CD4-positive, alpha-beta T cell (primary cell): ENCODE measurements at regions not wholly inside any gene's neighbourhood (a gene's known extent, or its start where the extent isn't known, plus 50 kb on each side); places are given as distances from the start of the nearest gene placed in this dataset.

Experiments
- ATAC-seq: fragments of 200-7000 bp; cut with Tn5 transposase; one replicate; pipeline ENCODE4 v1.10.0; 2022; ENCODE audit warnings: mild to moderate bottlenecking; ENCODE audit not compliant: poor library complexity
- CTCF ChIA-PET: fragments of 350-600 bp; sonication (Branson Sonifier 250); formaldehyde crosslinking; loops from one replicate; lab custom pipeline; 2021; ENCODE audit warnings: antibody characterized with exemption, inconsistent platforms; lab: Charles Lee
- POLR2A ChIA-PET: fragments of 350-600 bp; sonication (Branson Sonifier 250); formaldehyde crosslinking; loops from one replicate; lab custom pipeline; 2021; ENCODE audit warnings: antibody characterized with exemption, inconsistent platforms; lab: Charles Lee
- DNase-seq, 14 experiments: peaks; one replicate each; pipeline ENCODE4 v3.0.0-alpha.2; 2013 to 2020; ENCODE audit warnings: mixed read lengths in 2 of 14
- H3K27ac ChIP-seq, 2 donors: one replicate each; pipeline versions ENCODE4 v1.5.1 to v1.7.0; 2013; ENCODE audit warnings: low read length in 2 of 2, low read depth in 1 of 2, mild to moderate bottlenecking in 1 of 2
- H3K27me3 ChIP-seq, 2 experiments: 1 replicate in 1 of 2; 2 replicates in 1 of 2; pipeline versions ENCODE4 v1.6.1 to v1.7.0; 2013; ENCODE audit warnings: low read length in 2 of 2, control low read depth in 1 of 2, mild to moderate bottlenecking in 1 of 2, moderate library complexity in 1 of 2; ENCODE audit not compliant: insufficient read depth in 2 of 2, control insufficient read depth in 1 of 2
- H3K36me3 ChIP-seq: one replicate; pipeline ENCODE4 v1.6.1; 2013; ENCODE audit warnings: low read length, control low read depth; ENCODE audit not compliant: insufficient read depth
- H3K4me1 ChIP-seq: one replicate; pipeline ENCODE4 v1.6.1; 2013; ENCODE audit warnings: low read length, control low read depth; ENCODE audit not compliant: insufficient read depth
- H3K4me3 ChIP-seq: one replicate; pipeline ENCODE4 v1.5.1; 2013; ENCODE audit warnings: mild to moderate bottlenecking, low read length, moderate library complexity
- H3K9me3 ChIP-seq, 2 experiments: 1 replicate in 1 of 2; 2 replicates in 1 of 2; pipeline versions ENCODE4 v1.6.1 to v1.7.0; 2013; ENCODE audit warnings: low read length in 2 of 2, mild to moderate bottlenecking in 2 of 2, control low read depth in 1 of 2, moderate library complexity in 1 of 2; ENCODE audit not compliant: control insufficient read depth in 1 of 2, insufficient read depth in 1 of 2
- H3K27ac Mint-ChIP-seq: one replicate; pipeline ENCODE4 v1.8.0; 2020; ENCODE audit warnings: mixed read lengths
- H3K27me3 Mint-ChIP-seq: one replicate; pipeline ENCODE4 v1.8.0; 2021; ENCODE audit warnings: mixed read lengths
- H3K36me3 Mint-ChIP-seq: one replicate; pipeline ENCODE4 v1.8.0; 2021; ENCODE audit warnings: low read depth, mixed read lengths
- H3K4me1 Mint-ChIP-seq: one replicate; pipeline ENCODE4 v1.8.0; 2021; ENCODE audit warnings: low read depth, mixed read lengths
- H3K4me3 Mint-ChIP-seq: one replicate; pipeline ENCODE4 v1.8.0; 2020; ENCODE audit warnings: mild to moderate bottlenecking, mixed read lengths
- H3K9me3 Mint-ChIP-seq: one replicate; pipeline ENCODE4 v1.8.0; 2020; ENCODE audit warnings: mixed read lengths
- intact Hi-C, 2 experiments: fragments of 100-400 bp; cut with DNase I in 1 of 2; cut with micrococcal nuclease in 1 of 2; formaldehyde crosslinking; loops; one replicate each; pipeline versions ENCODE4 v1.15.1 to v1.9.0; 2023 to 2025; cut with DNase I, micrococcal nuclease
- TF ChIP-seq, protein P1 (sequence below): fragments of 200-600 bp; IDR thresholded peaks from one replicate; pipeline ENCODE4 v1.8.0; 2022; ENCODE audit warnings: antibody characterized with exemption, mild to moderate bottlenecking

DNA sequence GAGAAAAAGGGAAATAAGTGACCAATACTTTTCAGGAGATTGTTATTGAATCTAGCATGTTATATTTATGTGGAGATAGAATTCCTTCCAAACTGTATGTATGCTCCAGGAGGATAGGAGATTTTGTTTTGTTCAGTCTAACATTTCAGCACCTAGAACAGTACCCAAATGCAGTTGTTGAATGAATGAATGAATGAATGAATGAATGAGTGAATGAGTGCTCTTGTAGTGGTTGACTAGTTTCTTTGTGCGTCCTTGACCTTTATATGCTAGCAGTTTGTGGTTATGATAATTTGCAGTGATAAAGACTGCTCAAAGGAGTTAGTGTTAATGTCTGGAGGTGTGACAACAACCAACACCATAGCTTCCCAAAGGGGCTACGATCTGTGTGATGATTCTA, 663.5 kb upstream of the GOT2 start:
- intact Hi-C loops: no loop called here
- no peak overlapping the region for H3K4me3 ChIP-seq
- peaks cover 0 to 10% of the 10 kb centered on the region in 2 experiments for H3K9me3 ChIP-seq
- Mint-ChIP-seq H3K4me3 (no peak overlapping the region), H3K4me1 (no peaks in the 10 kb centered on the region), H3K9me3 (no peaks in the 10 kb centered on the region), H3K36me3 (no peaks in the 10 kb centered on the region), H3K27ac (no peak overlapping the region), H3K27me3 (no peaks in the 10 kb centered on the region)
- no peaks in the 10 kb centered on the region for H3K36me3 ChIP-seq
- H3K27me3 ChIP-seq: no peaks in the 10 kb centered on the region
- ChIA-PET POLR2A (no interaction called here), CTCF (no interaction called here)
- DNase-seq (no peak), ATAC-seq (no peak)
- TF ChIP-seq, protein P1, sequence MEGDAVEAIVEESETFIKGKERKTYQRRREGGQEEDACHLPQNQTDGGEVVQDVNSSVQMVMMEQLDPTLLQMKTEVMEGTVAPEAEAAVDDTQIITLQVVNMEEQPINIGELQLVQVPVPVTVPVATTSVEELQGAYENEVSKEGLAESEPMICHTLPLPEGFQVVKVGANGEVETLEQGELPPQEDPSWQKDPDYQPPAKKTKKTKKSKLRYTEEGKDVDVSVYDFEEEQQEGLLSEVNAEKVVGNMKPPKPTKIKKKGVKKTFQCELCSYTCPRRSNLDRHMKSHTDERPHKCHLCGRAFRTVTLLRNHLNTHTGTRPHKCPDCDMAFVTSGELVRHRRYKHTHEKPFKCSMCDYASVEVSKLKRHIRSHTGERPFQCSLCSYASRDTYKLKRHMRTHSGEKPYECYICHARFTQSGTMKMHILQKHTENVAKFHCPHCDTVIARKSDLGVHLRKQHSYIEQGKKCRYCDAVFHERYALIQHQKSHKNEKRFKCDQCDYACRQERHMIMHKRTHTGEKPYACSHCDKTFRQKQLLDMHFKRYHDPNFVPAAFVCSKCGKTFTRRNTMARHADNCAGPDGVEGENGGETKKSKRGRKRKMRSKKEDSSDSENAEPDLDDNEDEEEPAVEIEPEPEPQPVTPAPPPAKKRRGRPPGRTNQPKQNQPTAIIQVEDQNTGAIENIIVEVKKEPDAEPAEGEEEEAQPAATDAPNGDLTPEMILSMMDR: no peak
- no peaks in the 10 kb centered on the region for H3K4me1 ChIP-seq
- no peak overlapping the region for H3K27ac ChIP-seq

DNA sequence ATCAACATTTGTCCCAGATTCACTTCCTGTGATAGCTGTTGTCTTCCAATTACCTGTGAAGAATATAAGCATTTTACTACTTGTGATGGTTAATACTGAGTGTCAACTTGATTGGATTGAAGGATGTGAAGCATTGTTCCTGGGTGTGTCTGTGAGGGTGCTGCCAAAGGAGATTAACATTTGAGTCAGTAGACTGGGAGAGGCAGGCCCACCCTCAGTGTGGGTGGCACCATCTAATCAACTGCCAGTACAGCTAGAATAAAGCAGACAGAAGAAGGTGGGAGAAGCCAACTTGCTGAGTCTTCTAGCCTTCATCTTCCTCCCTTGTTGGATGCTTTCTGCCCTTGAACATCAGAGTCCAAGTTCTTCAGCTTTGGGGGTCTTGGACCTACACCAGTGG, 660.4 kb upstream of the GOT2 start:
- Histone ChIP-seq H3K4me3 (no peak overlapping the region), H3K27ac (no peak overlapping the region), H3K36me3 (no peaks in the 10 kb centered on the region), H3K9me3 (peaks cover 0 to 3% of the 10 kb centered on the region in 2 experiments), H3K4me1 (no peaks in the 10 kb centered on the region), H3K27me3 (no peaks in the 10 kb centered on the region)
- TF ChIP-seq, protein P1: no peak
- Mint-ChIP-seq H3K36me3 (no peaks in the 10 kb centered on the region), H3K27me3 (no peaks in the 10 kb centered on the region), H3K4me3 (no peak overlapping the region), H3K4me1 (no peaks in the 10 kb centered on the region), H3K9me3 (no peaks in the 10 kb centered on the region), H3K27ac (no peak overlapping the region)
- intact Hi-C loops: no loop called here
- DNase-seq: no peak
- ChIA-PET CTCF (no interaction called here), POLR2A (no interaction called here)
- no peak for ATAC-seq

DNA sequence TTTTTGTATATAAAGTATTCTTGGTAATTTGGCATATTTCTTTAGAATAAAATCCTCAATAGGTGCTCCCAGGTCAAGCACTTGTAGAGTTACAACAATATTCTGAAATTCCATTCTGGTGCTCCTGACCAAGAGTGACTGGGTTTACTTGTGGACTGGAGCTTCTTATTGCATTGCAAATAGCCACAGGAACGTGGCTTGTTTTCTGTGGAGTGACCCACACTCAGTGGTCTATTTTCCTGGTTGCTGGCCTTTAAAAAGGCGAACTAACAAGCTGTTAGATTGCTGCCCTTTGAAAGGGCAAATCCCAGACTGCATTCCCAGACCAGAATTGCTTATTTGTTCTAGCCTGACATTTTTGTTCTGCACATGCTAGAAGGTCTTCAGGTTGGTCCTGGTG, 658.8 kb upstream of the GOT2 start:
- intact Hi-C loops: no loop called here

More for the DNA sequence above, 658.8 kb upstream of the GOT2 start:
- Mint-ChIP-seq H3K36me3 (no peaks in the 10 kb centered on the region), H3K27ac (no peak overlapping the region), H3K9me3 (no peaks in the 10 kb centered on the region), H3K4me3 (no peak overlapping the region), H3K4me1 (no peaks in the 10 kb centered on the region), H3K27me3 (no peaks in the 10 kb centered on the region)
- CTCF ChIA-PET: no interaction called here
- H3K27me3 ChIP-seq: no peaks in the 10 kb centered on the region
- DNase-seq: no peak
- no peak overlapping the region for H3K27ac ChIP-seq
- ATAC-seq: no peak
- no peak overlapping the region for H3K4me3 ChIP-seq
- H3K4me1 ChIP-seq: no peaks in the 10 kb centered on the region
- H3K36me3 ChIP-seq: no peaks in the 10 kb centered on the region
- H3K9me3 ChIP-seq: peaks cover 0 to 3% of the 10 kb centered on the region in 2 experiments
- POLR2A ChIA-PET: no interaction called here
- TF ChIP-seq, protein P1: no peak
